Activated CD4-positive, alpha-beta T cell treated with anti-CD3 and anti-CD28 coated beads, Interleukin-2, Interleukin-6, amounts not matched to agents 100 ng/mL and 50 ng/mL, durations not matched to agents 16 hours and 8 hours (primary cell): ENCODE measurements at regions not wholly inside any gene's neighbourhood (a gene's known extent, or its start where the extent isn't known, plus 50 kb on each side); places are given as distances from the start of the nearest gene placed in this dataset.

Source experiments
- DNase-seq: peaks from one replicate; pipeline ENCODE4 v3.0.0-alpha.2; 2020

- DNase-seq, result no peak
These were observed 411.9 kb upstream of the SPTLC3 start for GRCh38 chr20:12596863-12597262.

GRCh38 chr20:12597551-12597950 lies 411.2 kb upstream of the SPTLC3 start:
- DNase-seq, result no peak

- no peak for DNase-seq
These were observed 409.9 kb upstream of the SPTLC3 start for GRCh38 chr20:12598894-12599293.

- DNase-seq, result no peak
These were observed 409.3 kb upstream of the SPTLC3 start for GRCh38 chr20:12599494-12599893.

GRCh38 chr20:12605751-12606150 lies 403.0 kb upstream of the SPTLC3 start:
- no peak for DNase-seq

- no peak for DNase-seq
These were observed 397.9 kb upstream of the SPTLC3 start for GRCh38 chr20:12610871-12611270.

GRCh38 chr20:12614764-12615163 lies 394.0 kb upstream of the SPTLC3 start:
- no peak for DNase-seq

GRCh38 chr20:12617076-12617475 lies 391.7 kb upstream of the SPTLC3 start:
- DNase-seq, result no peak

- DNase-seq, result no peak
These were observed 384.9 kb upstream of the SPTLC3 start for GRCh38 chr20:12623870-12624269.

- DNase-seq, result no peak
These were observed 381.3 kb upstream of the SPTLC3 start for GRCh38 chr20:12627485-12627884.

- DNase-seq, result no peak
These were observed 370.0 kb upstream of the SPTLC3 start for GRCh38 chr20:12638633-12639312.

- no peak for DNase-seq
These were observed 368.5 kb upstream of the SPTLC3 start for GRCh38 chr20:12640251-12640650.

GRCh38 chr20:12641619-12642018 lies 367.2 kb upstream of the SPTLC3 start:
- DNase-seq, result no peak

GRCh38 chr20:12644461-12644860 lies 364.3 kb upstream of the SPTLC3 start:
- DNase-seq, result no peak

- DNase-seq, result no peak
These were observed 359.5 kb upstream of the SPTLC3 start for GRCh38 chr20:12649234-12649633.

- DNase-seq, result no peak
These were observed 355.1 kb upstream of the SPTLC3 start for GRCh38 chr20:12653642-12654041.

GRCh38 chr20:12659942-12660341 lies 348.8 kb upstream of the SPTLC3 start:
- no peak for DNase-seq

- no peak for DNase-seq
These were observed 347.9 kb upstream of the SPTLC3 start for GRCh38 chr20:12660918-12661317.

GRCh38 chr20:12670301-12670700 lies 338.5 kb upstream of the SPTLC3 start:
- no peak for DNase-seq

GRCh38 chr20:12673352-12673751 lies 335.4 kb upstream of the SPTLC3 start:
- no peak for DNase-seq

- DNase-seq, result no peak
These were observed 330.8 kb upstream of the SPTLC3 start for GRCh38 chr20:12677925-12678324.

- no peak for DNase-seq
These were observed 329.3 kb upstream of the SPTLC3 start for GRCh38 chr20:12679447-12679846.

- DNase-seq, result no peak
These were observed 326.2 kb upstream of the SPTLC3 start for GRCh38 chr20:12682613-12683012.

GRCh38 chr20:12687476-12687875 lies 321.3 kb upstream of the SPTLC3 start:
- DNase-seq, result no peak

- no peak for DNase-seq
These were observed 312.8 kb upstream of the SPTLC3 start for GRCh38 chr20:12695937-12696336.
